ENCODE measurements at regions not wholly inside any gene's neighbourhood (a gene's known extent, or its start where the extent isn't known, plus 50 kb on each side); places are given as distances from the start of the nearest gene placed in this dataset.

DNA sequence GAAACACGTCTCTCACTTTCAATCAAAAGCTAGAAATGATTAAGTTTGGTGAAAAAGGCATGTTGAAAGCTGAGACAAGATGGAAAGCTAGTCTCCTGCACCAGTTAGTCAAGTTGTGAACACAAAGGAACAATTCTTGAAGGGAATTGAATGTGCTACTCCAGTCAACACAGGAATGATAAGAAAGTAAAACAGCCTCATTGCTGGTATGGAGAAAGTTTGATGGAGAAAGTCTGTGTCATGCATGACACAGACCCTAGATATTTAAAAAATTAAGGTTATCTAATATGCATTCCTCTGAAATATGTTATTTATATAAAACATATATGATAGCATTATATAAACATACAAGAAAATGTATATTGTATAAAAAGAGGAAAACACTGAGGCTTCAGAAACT is 699.4 kb upstream of the FZD8 start:
- TF ChIP-seq, protein P1, sequence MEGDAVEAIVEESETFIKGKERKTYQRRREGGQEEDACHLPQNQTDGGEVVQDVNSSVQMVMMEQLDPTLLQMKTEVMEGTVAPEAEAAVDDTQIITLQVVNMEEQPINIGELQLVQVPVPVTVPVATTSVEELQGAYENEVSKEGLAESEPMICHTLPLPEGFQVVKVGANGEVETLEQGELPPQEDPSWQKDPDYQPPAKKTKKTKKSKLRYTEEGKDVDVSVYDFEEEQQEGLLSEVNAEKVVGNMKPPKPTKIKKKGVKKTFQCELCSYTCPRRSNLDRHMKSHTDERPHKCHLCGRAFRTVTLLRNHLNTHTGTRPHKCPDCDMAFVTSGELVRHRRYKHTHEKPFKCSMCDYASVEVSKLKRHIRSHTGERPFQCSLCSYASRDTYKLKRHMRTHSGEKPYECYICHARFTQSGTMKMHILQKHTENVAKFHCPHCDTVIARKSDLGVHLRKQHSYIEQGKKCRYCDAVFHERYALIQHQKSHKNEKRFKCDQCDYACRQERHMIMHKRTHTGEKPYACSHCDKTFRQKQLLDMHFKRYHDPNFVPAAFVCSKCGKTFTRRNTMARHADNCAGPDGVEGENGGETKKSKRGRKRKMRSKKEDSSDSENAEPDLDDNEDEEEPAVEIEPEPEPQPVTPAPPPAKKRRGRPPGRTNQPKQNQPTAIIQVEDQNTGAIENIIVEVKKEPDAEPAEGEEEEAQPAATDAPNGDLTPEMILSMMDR (IDR thresholded peaks at IDR 0.05; ENCODE audit: low read depth, low read length) = no peak
- no peak for TF ChIP-seq POLR2A (IDR thresholded peaks at IDR 0.05; ENCODE audit: extremely low read depth, insufficient read length)
- TF ChIP-seq, protein P2, sequence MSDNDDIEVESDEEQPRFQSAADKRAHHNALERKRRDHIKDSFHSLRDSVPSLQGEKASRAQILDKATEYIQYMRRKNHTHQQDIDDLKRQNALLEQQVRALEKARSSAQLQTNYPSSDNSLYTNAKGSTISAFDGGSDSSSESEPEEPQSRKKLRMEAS (IDR thresholded peaks at IDR 0.05; ENCODE audit: low read depth, low read length) = no peak
